CD4-positive, alpha-beta T cell (primary cell): ENCODE measurements at regions not wholly inside any gene's neighbourhood (a gene's known extent, or its start where the extent isn't known, plus 50 kb on each side); places are given as distances from the start of the nearest gene placed in this dataset.
A peak's percentile ranks its signal among the peaks of the same experiment; 100 is the strongest.
"Not testable (repeated sequence)": the region's sequence is repeated elsewhere in the genome, so short reads cannot be mapped to it uniquely, and the experiment has no call there.

Experiments
- ATAC-seq: fragments of 200-7000 bp; cut with Tn5 transposase; one replicate; pipeline ENCODE4 v1.10.0; 2022; ENCODE audit warnings: mild to moderate bottlenecking; ENCODE audit not compliant: poor library complexity
- CTCF ChIA-PET: fragments of 350-600 bp; sonication (Branson Sonifier 250); formaldehyde crosslinking; loops from one replicate; lab custom pipeline; 2021; ENCODE audit warnings: antibody characterized with exemption, inconsistent platforms; lab: Charles Lee
- POLR2A ChIA-PET: fragments of 350-600 bp; sonication (Branson Sonifier 250); formaldehyde crosslinking; loops from one replicate; lab custom pipeline; 2021; ENCODE audit warnings: antibody characterized with exemption, inconsistent platforms; lab: Charles Lee
- DNase-seq, 14 experiments: peaks; one replicate each; pipeline ENCODE4 v3.0.0-alpha.2; 2013 to 2020; ENCODE audit warnings: mixed read lengths in 2 of 14
- H3K27ac ChIP-seq, 2 donors: one replicate each; pipeline versions ENCODE4 v1.5.1 to v1.7.0; 2013; ENCODE audit warnings: low read length in 2 of 2, low read depth in 1 of 2, mild to moderate bottlenecking in 1 of 2
- H3K27me3 ChIP-seq, 2 experiments: 1 replicate in 1 of 2; 2 replicates in 1 of 2; pipeline versions ENCODE4 v1.6.1 to v1.7.0; 2013; ENCODE audit warnings: low read length in 2 of 2, control low read depth in 1 of 2, mild to moderate bottlenecking in 1 of 2, moderate library complexity in 1 of 2; ENCODE audit not compliant: insufficient read depth in 2 of 2, control insufficient read depth in 1 of 2
- H3K36me3 ChIP-seq: one replicate; pipeline ENCODE4 v1.6.1; 2013; ENCODE audit warnings: low read length, control low read depth; ENCODE audit not compliant: insufficient read depth
- H3K4me1 ChIP-seq: one replicate; pipeline ENCODE4 v1.6.1; 2013; ENCODE audit warnings: low read length, control low read depth; ENCODE audit not compliant: insufficient read depth
- H3K4me3 ChIP-seq: one replicate; pipeline ENCODE4 v1.5.1; 2013; ENCODE audit warnings: mild to moderate bottlenecking, low read length, moderate library complexity
- H3K9me3 ChIP-seq, 2 experiments: 1 replicate in 1 of 2; 2 replicates in 1 of 2; pipeline versions ENCODE4 v1.6.1 to v1.7.0; 2013; ENCODE audit warnings: low read length in 2 of 2, mild to moderate bottlenecking in 2 of 2, control low read depth in 1 of 2, moderate library complexity in 1 of 2; ENCODE audit not compliant: control insufficient read depth in 1 of 2, insufficient read depth in 1 of 2
- H3K27ac Mint-ChIP-seq: one replicate; pipeline ENCODE4 v1.8.0; 2020; ENCODE audit warnings: mixed read lengths
- H3K27me3 Mint-ChIP-seq: one replicate; pipeline ENCODE4 v1.8.0; 2021; ENCODE audit warnings: mixed read lengths
- H3K36me3 Mint-ChIP-seq: one replicate; pipeline ENCODE4 v1.8.0; 2021; ENCODE audit warnings: low read depth, mixed read lengths
- H3K4me1 Mint-ChIP-seq: one replicate; pipeline ENCODE4 v1.8.0; 2021; ENCODE audit warnings: low read depth, mixed read lengths
- H3K4me3 Mint-ChIP-seq: one replicate; pipeline ENCODE4 v1.8.0; 2020; ENCODE audit warnings: mild to moderate bottlenecking, mixed read lengths
- H3K9me3 Mint-ChIP-seq: one replicate; pipeline ENCODE4 v1.8.0; 2020; ENCODE audit warnings: mixed read lengths
- CTCF ChIP-seq: fragments of 200-600 bp; IDR thresholded peaks from one replicate; pipeline ENCODE4 v1.8.0; 2022; ENCODE audit warnings: antibody characterized with exemption, mild to moderate bottlenecking
- intact Hi-C, 2 experiments: fragments of 100-400 bp; cut with DNase I in 1 of 2; cut with micrococcal nuclease in 1 of 2; formaldehyde crosslinking; loops; one replicate each; pipeline versions ENCODE4 v1.15.1 to v1.9.0; 2023 to 2025; cut with DNase I, micrococcal nuclease

DNA sequence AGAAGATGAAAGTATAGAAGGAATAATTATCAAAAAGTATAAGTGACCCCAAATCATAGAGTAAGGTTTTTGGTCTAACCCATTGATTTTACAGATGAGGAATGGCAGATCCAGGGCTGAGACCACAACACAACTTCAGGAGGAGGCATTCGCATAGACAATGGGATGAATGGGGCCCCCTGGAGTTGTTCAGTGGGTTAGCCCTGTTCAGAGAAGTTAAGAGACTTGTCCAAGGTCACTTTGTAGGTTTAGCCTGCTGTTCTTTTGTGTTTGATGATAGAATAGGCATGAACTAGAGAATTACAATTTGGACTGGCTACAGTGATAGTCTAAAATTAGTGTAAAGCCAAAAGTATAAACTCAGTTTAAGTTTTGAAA is 233.9 kb downstream of the KCNRG start:
- CTCF ChIA-PET: no interaction called here
- no peak for DNase-seq
- Histone ChIP-seq H3K9me3 (no peaks in the 10 kb centered on the region), H3K4me1 (peaks cover 24% of the 10 kb centered on the region), H3K27ac (peak overlapping the region in 1 of 2 donors; percentile 31), H3K36me3 (no peaks in the 10 kb centered on the region), H3K27me3 (no peaks in the 10 kb centered on the region), H3K4me3 (no peak overlapping the region)
- Mint-ChIP-seq H3K9me3 (no peaks in the 10 kb centered on the region), H3K27me3 (no peaks in the 10 kb centered on the region), H3K36me3 (no peaks in the 10 kb centered on the region), H3K4me1 (peaks cover 20% of the 10 kb centered on the region), H3K4me3 (no peak overlapping the region), H3K27ac (peak overlapping the region; percentile 64)
- POLR2A ChIA-PET: no interaction called here
- no peak for TF ChIP-seq CTCF
- no peak for ATAC-seq
- intact Hi-C loops: no loop called here

GRCh38 chr13:50250401-50250800 is 235.2 kb downstream of the KCNRG start:
- H3K4me3 Mint-ChIP-seq: no peak overlapping the region
- peaks cover 22% of the 10 kb centered on the region for H3K4me1 Mint-ChIP-seq
- H3K36me3 ChIP-seq: no peaks in the 10 kb centered on the region
- H3K27me3 Mint-ChIP-seq: no peaks in the 10 kb centered on the region
- CTCF ChIA-PET: interaction anchor here (0.6 kb wide), 1 partner anchor 213 kb away, joined by 3 read pairs; no protein-coding TSS in a partner anchor
- no peak overlapping the region for H3K27ac ChIP-seq
- no peaks in the 10 kb centered on the region for H3K27me3 ChIP-seq
- H3K36me3 Mint-ChIP-seq: no peaks in the 10 kb centered on the region
- peak in 2 of 14 experiments; percentile 28 to 35 for DNase-seq
- H3K27ac Mint-ChIP-seq: no peak overlapping the region
- H3K9me3 Mint-ChIP-seq: no peaks in the 10 kb centered on the region
- H3K4me1 ChIP-seq: peaks cover 17% of the 10 kb centered on the region
- intact Hi-C loops: no loop called here
- H3K4me3 ChIP-seq: no peak overlapping the region
- no peak for ATAC-seq
- no peak for TF ChIP-seq CTCF
- H3K9me3 ChIP-seq: no peaks in the 10 kb centered on the region
- POLR2A ChIA-PET: interaction anchor here (0.7 kb wide), 1 partner anchor 252 kb away, joined by 3 read pairs; no protein-coding TSS in a partner anchor

DNA sequence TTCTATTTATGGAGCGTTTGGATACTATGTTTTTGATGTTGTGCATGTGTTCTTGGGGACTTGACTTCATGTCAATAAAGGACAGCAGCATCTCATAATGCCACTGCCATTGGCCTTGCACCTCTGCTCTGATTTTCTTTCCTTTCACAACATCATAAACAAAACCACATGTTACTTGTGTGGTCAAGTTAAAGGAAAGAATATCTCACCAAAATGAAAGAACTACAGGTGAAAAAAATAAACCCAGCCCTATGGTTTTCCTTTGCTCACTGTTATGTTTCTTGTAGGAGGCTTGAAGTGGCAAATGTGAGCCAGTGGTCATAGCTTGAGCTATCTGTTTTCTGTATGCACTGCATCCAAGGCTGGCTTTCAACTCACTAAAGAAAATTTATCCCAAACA is 240.4 kb downstream of the KCNRG start:
- Mint-ChIP-seq H3K4me1 (peaks cover 48% of the 10 kb centered on the region), H3K4me3 (no peak overlapping the region), H3K27ac (peak overlapping the region; percentile 35), H3K27me3 (no peaks in the 10 kb centered on the region), H3K36me3 (no peaks in the 10 kb centered on the region), H3K9me3 (no peaks in the 10 kb centered on the region)
- peaks cover 11% of the 10 kb centered on the region for H3K4me1 ChIP-seq
- H3K27me3 ChIP-seq: no peaks in the 10 kb centered on the region
- ChIA-PET CTCF (interaction anchor here (0.9 kb wide), 1 partner anchor 258 kb away, joined by 4 read pairs; no protein-coding TSS in a partner anchor), POLR2A (interaction anchor here (1.0 to 2.6 kb wide), 2 partner anchors 16 to 131 kb away, joined by 3 to 7 read pairs; no protein-coding TSS in a partner anchor)
- peak in 3 of 14 experiments; percentile 34 to 81 (median 34) for DNase-seq
- no peak overlapping the region for H3K27ac ChIP-seq
- ATAC-seq: no peak
- intact Hi-C loops: no loop called here
- no peaks in the 10 kb centered on the region for H3K36me3 ChIP-seq
- H3K9me3 ChIP-seq: no peaks in the 10 kb centered on the region
- H3K4me3 ChIP-seq: no peak overlapping the region
- no peak for TF ChIP-seq CTCF

DNA sequence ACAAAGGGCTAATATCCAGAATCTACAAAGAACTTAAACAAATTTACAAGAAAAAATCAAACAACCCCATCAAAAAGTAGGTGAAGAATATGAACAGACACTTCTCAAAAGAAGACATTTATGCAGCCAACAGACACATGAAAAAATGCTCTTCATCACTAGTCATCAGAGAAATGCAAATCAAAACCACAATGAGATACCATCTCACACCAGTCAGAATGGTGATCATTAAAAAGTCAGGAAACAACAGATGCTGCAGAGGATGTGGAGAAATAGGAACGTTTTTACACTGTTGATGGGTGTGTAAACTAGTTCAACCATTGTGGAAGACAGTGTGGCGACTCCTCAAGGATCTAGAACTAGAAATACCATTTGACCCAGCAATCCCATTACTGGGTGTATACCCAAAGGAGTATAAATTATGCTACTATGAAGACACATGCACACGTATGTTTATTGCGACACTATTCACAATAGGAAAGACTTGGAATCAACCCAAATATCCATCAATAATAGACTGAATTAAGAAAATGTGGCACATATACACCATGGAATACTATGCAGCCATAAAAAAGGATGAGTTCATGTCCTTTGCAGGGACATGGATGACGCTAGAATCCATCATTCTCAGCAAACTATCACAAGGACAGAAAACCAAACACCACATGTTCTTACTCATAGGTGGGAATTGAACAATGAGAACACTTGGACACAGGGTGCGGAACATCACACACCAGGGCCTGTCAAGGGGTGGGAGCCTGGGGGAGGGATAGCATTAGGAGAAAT is 241.5 kb downstream of the KCNRG start:
- peaks cover 11% of the 10 kb centered on the region for H3K4me1 ChIP-seq
- H3K9me3 ChIP-seq, intact Hi-C loops, H3K27ac ChIP-seq, H3K4me3 ChIP-seq, ATAC-seq, H3K27me3 Mint-ChIP-seq, H3K36me3 ChIP-seq, H3K9me3 Mint-ChIP-seq, H3K36me3 Mint-ChIP-seq, H3K4me3 Mint-ChIP-seq, CTCF ChIA-PET, H3K27me3 ChIP-seq: not testable (repeated sequence)
- peak in 1 of 14 experiments; percentile 69 for DNase-seq
- Mint-ChIP-seq H3K27ac (peak overlapping the region; percentile 35), H3K4me1 (peaks cover 48% of the 10 kb centered on the region)
- POLR2A ChIA-PET: interaction anchor here (2.6 kb wide), 1 partner anchor 132 kb away, joined by 7 read pairs; no protein-coding TSS in a partner anchor
